RWPE2 (cell line): ENCODE measurements at regions not wholly inside any gene's neighbourhood (a gene's known extent, or its start where the extent isn't known, plus 50 kb on each side); places are given as distances from the start of the nearest gene placed in this dataset.

Source experiments
- ATAC-seq: fragments of 200-7000 bp; cut with Tn5 transposase; 3 replicates; pipeline ENCODE4 v1.9.1; 2021; ENCODE audit warnings: low read depth
- DNase-seq: peaks from one replicate; pipeline ENCODE4 v3.0.0-alpha.2; 2020; ENCODE audit warnings: low spot score
- H3K27ac ChIP-seq: fragments of 450-650 bp; 2 replicates; pipeline ENCODE4 v1.5.1; 2017; ENCODE audit warnings: mild to moderate bottlenecking; ENCODE audit not compliant: poor library complexity, severe bottlenecking
- H3K27me3 ChIP-seq: fragments of 250-450 bp; sonication (Bioruptor Pico); 2 replicates; pipeline ENCODE4 v1.5.1; 2021; ENCODE audit warnings: mild to moderate bottlenecking, moderate library complexity; ENCODE audit not compliant: insufficient read depth, poor library complexity, severe bottlenecking
- H3K36me3 ChIP-seq: fragments of 250-450 bp; sonication (Bioruptor Pico); 2 replicates; pipeline ENCODE4 v1.5.1; 2020; ENCODE audit warnings: low read depth, mild to moderate bottlenecking, moderate library complexity
- H3K4me1 ChIP-seq: fragments of 250-450 bp; sonication (Bioruptor Pico); 2 replicates; pipeline ENCODE4 v1.5.1; 2021; ENCODE audit warnings: mild to moderate bottlenecking, moderate library complexity; ENCODE audit not compliant: insufficient read depth, poor library complexity, severe bottlenecking
- H3K4me3 ChIP-seq: fragments of 250-450 bp; sonication (Bioruptor Pico); 2 replicates; pipeline ENCODE4 v1.5.1; 2021; ENCODE audit warnings: mild to moderate bottlenecking, moderate library complexity; ENCODE audit not compliant: severe bottlenecking
- H3K9me3 ChIP-seq: fragments of 250-450 bp; sonication (Bioruptor Pico); 2 replicates; pipeline ENCODE4 v1.5.1; 2021; ENCODE audit warnings: mild to moderate bottlenecking, moderate library complexity; ENCODE audit not compliant: severe bottlenecking
- CTCF ChIP-seq: fragments of 450-650 bp; IDR thresholded peaks from one replicate; pipeline ENCODE4 v1.5.1; 2017; ENCODE audit warnings: mild to moderate bottlenecking, moderate library complexity; ENCODE audit not compliant: poor library complexity, severe bottlenecking

DNA sequence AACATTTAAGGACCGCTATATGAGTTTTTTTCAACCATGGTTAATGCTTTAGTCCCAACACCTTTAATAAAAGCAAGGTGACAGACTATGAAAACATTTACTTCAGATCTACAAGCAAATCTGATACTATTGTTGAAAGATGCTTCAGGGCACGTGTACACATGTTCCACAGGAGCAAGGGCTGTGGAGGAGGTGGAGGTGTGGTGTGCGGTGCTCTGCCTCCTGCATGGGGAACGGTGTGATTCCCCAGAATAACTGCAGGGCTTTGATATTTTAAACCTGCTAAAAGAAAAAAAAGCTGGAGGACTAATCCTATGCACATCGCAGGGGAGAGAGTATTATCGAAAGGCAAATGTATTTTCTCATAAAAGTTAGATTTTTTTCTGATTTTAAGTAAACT lies 188.1 kb upstream of the CEP162 start:
- Histone ChIP-seq H3K4me1 (no peaks in the 10 kb centered on the region), H3K4me3 (no peak overlapping the region), H3K36me3 (no peaks in the 10 kb centered on the region), H3K9me3 (no peaks in the 10 kb centered on the region), H3K27me3 (peaks cover 35% of the 10 kb centered on the region), H3K27ac (no peak overlapping the region)
- no peak for TF ChIP-seq CTCF
- no peak for DNase-seq
- no peak for ATAC-seq

GRCh38 chr6:84415068-84415467 lies 187.6 kb upstream of the CEP162 start:
- H3K9me3 ChIP-seq, result no peaks in the 10 kb centered on the region
- no peak for TF ChIP-seq CTCF
- no peaks in the 10 kb centered on the region for H3K4me1 ChIP-seq
- DNase-seq (no peak), ATAC-seq (no peak)
- peaks cover 35% of the 10 kb centered on the region for H3K27me3 ChIP-seq
- H3K36me3 ChIP-seq, result no peaks in the 10 kb centered on the region
- H3K4me3 ChIP-seq, result no peak overlapping the region
- H3K27ac ChIP-seq, result no peak overlapping the region

DNA sequence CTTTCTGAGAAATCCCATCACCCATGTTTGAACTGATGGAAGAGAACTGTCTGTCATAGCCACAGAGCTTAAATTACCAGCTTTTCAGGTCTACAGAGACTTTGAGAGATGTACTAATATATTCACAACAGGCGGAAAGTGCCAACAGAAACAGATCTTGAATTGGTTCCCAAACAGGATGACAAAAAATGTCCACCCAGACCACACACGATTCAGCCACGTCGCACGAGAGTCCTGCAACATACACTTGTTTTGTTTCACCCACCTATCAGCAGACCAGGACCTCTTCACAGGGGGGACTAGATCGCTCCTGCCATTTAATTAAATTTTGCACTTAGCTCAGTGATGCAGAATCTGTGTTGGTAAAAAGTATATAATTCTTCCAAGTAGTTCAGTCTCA lies 187.1 kb upstream of the CEP162 start:
- H3K4me1 ChIP-seq, result no peaks in the 10 kb centered on the region
- ATAC-seq, result no peak
- no peak for TF ChIP-seq CTCF

GRCh38 chr6:84411060-84411629 lies 183.7 kb upstream of the CEP162 start:
- peak; percentile 79 for ATAC-seq
- no peaks in the 10 kb centered on the region for H3K36me3 ChIP-seq
- no peaks in the 10 kb centered on the region for H3K9me3 ChIP-seq
- no peak for TF ChIP-seq CTCF
- H3K4me3 ChIP-seq, result no peak overlapping the region
- no peak for DNase-seq
- H3K27ac ChIP-seq, result no peak overlapping the region
- H3K4me1 ChIP-seq, result no peaks in the 10 kb centered on the region
- H3K27me3 ChIP-seq, result peaks cover 40% of the 10 kb centered on the region

More for the DNA sequence above, 187.1 kb upstream of the CEP162 start:
- DNase-seq, result no peak
- Histone ChIP-seq H3K36me3 (no peaks in the 10 kb centered on the region), H3K9me3 (no peaks in the 10 kb centered on the region), H3K4me3 (no peak overlapping the region), H3K27me3 (peaks cover 39% of the 10 kb centered on the region), H3K27ac (no peak overlapping the region)

GRCh38 chr6:84409911-84410310 lies 182.5 kb upstream of the CEP162 start:
- TF ChIP-seq CTCF, result no peak
- no peaks in the 10 kb centered on the region for H3K9me3 ChIP-seq
- H3K4me3 ChIP-seq, result no peak overlapping the region
- H3K4me1 ChIP-seq, result no peaks in the 10 kb centered on the region
- DNase-seq, result no peak
- no peaks in the 10 kb centered on the region for H3K36me3 ChIP-seq
- no peak for ATAC-seq
- H3K27ac ChIP-seq, result no peak overlapping the region
- peaks cover 35% of the 10 kb centered on the region for H3K27me3 ChIP-seq
